HEK293T (cell line): ENCODE measurements at regions not wholly inside any gene's neighbourhood (a gene's known extent, or its start where the extent isn't known, plus 50 kb on each side); places are given as distances from the start of the nearest gene placed in this dataset.

ENCODE experiments used
- ELF4 ChIP-seq: fragments of 450-650 bp; IDR thresholded peaks from 2 replicates; pipeline ENCODE4 v1.6.1; 2017; ENCODE audit warnings: antibody characterized with exemption
- FOXA1 ChIP-seq: fragments of 450-650 bp; IDR thresholded peaks from 2 replicates; pipeline ENCODE4 v1.6.1; 2016; ENCODE audit warnings: mild to moderate bottlenecking
- HDGF ChIP-seq: fragments of 450-650 bp; IDR thresholded peaks from 2 replicates; pipeline ENCODE4 v1.6.1; 2017; ENCODE audit warnings: antibody characterized with exemption, borderline replicate concordance
- L3MBTL2 ChIP-seq: fragments of 450-650 bp; conservative IDR thresholded peaks from 2 replicates; pipeline ENCODE4 v1.6.1; 2016; ENCODE audit warnings: mild to moderate bottlenecking
- SP1 ChIP-seq: fragments of 450-650 bp; IDR thresholded peaks from 2 replicates; pipeline ENCODE4 v1.6.1; 2017
- SUZ12 ChIP-seq: fragments of 450-650 bp; IDR thresholded peaks from 2 replicates; pipeline ENCODE4 v1.6.1; 2016; ENCODE audit warnings: mild to moderate bottlenecking

GRCh38 chr7:123260428-123260960, 60.7 kb upstream of the SLC13A1 start:
- no peak for TF ChIP-seq L3MBTL2
- TF ChIP-seq HDGF: no peak
- TF ChIP-seq SP1: no peak
- TF ChIP-seq FOXA1: no peak
- TF ChIP-seq SUZ12: no peak
- no peak for TF ChIP-seq ELF4
